SK-N-SH (cell line): ENCODE measurements at regions not wholly inside any gene's neighbourhood (a gene's known extent, or its start where the extent isn't known, plus 50 kb on each side); places are given as distances from the start of the nearest gene placed in this dataset.

Experiments
- CTCF ChIA-PET: fragments of 300-600, 350-600 bp; formaldehyde crosslinking; extraction: SDS; loops from one replicate; lab custom pipeline; 2021; lab: Yijun Ruan, JAX
- POLR2A ChIA-PET: fragments of 350-600 bp; sonication (Branson Sonifier 250); formaldehyde crosslinking; extraction: SDS; loops from one replicate; lab custom pipeline; 2020; ENCODE audit warnings: antibody characterized with exemption, inconsistent platforms; lab: Yijun Ruan, JAX
- DNase-seq: peaks from one replicate; pipeline ENCODE4 v3.0.0; 2012
- H2AFZ ChIP-seq: fragments of 200-600 bp; sonication (generic); 2 replicates; pipeline ENCODE4 v1.8.1; 2016; ENCODE audit warnings: antibody characterized with exemption, mild to moderate bottlenecking, low read depth
- H3F3A ChIP-seq: fragments of 200-600 bp; sonication (generic); replicated peaks from 2 replicates; pipeline ENCODE3; 2016; ENCODE audit warnings: antibody characterized with exemption, mild to moderate bottlenecking; ENCODE audit not compliant: insufficient read depth
- H3K27ac ChIP-seq, 2 experiments: fragments of 200-500 bp in 1 of 2; fragments of 200-600 bp in 1 of 2; sonication (Bioruptor generic) in 1 of 2; sonication (generic), shearing (Covaris generic) in 1 of 2; 2 replicates each; pipeline versions ENCODE4 v1.5.1 to v1.6.1; 2014 to 2016; ENCODE audit warnings: low read depth in 2 of 2, inconsistent platforms in 1 of 2, low read length in 1 of 2, mild to moderate bottlenecking in 1 of 2, mixed read lengths in 1 of 2
- H3K27me3 ChIP-seq: fragments of 200-600 bp; sonication (generic), shearing (Covaris generic); 2 replicates; pipeline ENCODE4 v1.6.1; 2016; ENCODE audit warnings: mixed run types; ENCODE audit not compliant: insufficient read depth
- H3K36me3 ChIP-seq, 2 experiments: fragments of 200-500 bp in 1 of 2; fragments of 200-600 bp in 1 of 2; sonication (Bioruptor generic) in 1 of 2; sonication (generic) in 1 of 2; replicated peaks in 1 of 2; 2 replicates each; pipeline versions ENCODE3 to v1.5.1; 2014 to 2016; ENCODE audit warnings: low read length in 1 of 2, mild to moderate bottlenecking in 1 of 2; ENCODE audit not compliant: insufficient read depth in 2 of 2, control insufficient read depth in 1 of 2
- H3K4me1 ChIP-seq, 2 experiments: fragments of 200-500 bp in 1 of 2; fragments of 200-600 bp in 1 of 2; sonication (Bioruptor generic) in 1 of 2; sonication (generic), shearing (Covaris generic) in 1 of 2; 2 replicates each; pipeline versions ENCODE4 v1.5.1 to v1.6.1; 2014 to 2016; ENCODE audit warnings: low read depth in 1 of 2, low read length in 1 of 2, mixed run types in 1 of 2; ENCODE audit not compliant: insufficient read depth in 2 of 2, control insufficient read depth in 1 of 2
- H3K4me2 ChIP-seq: fragments of 200-600 bp; sonication (generic), shearing (Covaris generic); 2 replicates; pipeline ENCODE4 v1.6.1; 2017; ENCODE audit warnings: mixed run types
- H3K4me3 ChIP-seq, 2 experiments: fragments of 200-500 bp in 1 of 2; fragments of 200-600 bp in 1 of 2; sonication (Bioruptor generic) in 1 of 2; sonication (generic), shearing (Covaris generic) in 1 of 2; 2 replicates each; pipeline versions ENCODE4 v1.5.1 to v1.8.1; 2014 to 2016; ENCODE audit warnings: low read depth in 2 of 2, inconsistent platforms in 1 of 2, low read length in 1 of 2, mild to moderate bottlenecking in 1 of 2, mixed read lengths in 1 of 2, moderate library complexity in 1 of 2
- H3K79me2 ChIP-seq: fragments of 200-600 bp; sonication (generic); 2 replicates; pipeline ENCODE4 v1.8.1; 2017; ENCODE audit warnings: mild to moderate bottlenecking; ENCODE audit not compliant: insufficient read depth
- H3K9ac ChIP-seq: fragments of 200-600 bp; sonication (generic); 2 replicates; pipeline ENCODE4 v1.6.1; 2017; ENCODE audit warnings: mixed run types
- H3K9me2 ChIP-seq: fragments of 200-600 bp; sonication (generic); 2 replicates; pipeline ENCODE4 v1.6.1; 2017; ENCODE audit warnings: mixed run types
- H3K9me3 ChIP-seq: fragments of 200-600 bp; sonication (generic); 2 replicates; pipeline ENCODE4 v1.6.1; 2017; ENCODE audit warnings: mixed run types, mild to moderate bottlenecking, moderate library complexity
- H4K20me1 ChIP-seq: fragments of 200-600 bp; sonication (generic); 2 replicates; pipeline ENCODE4 v1.6.1; 2017; ENCODE audit warnings: mild to moderate bottlenecking, mixed run types; ENCODE audit not compliant: insufficient read depth
- CHD2 ChIP-seq: fragments of 150-350 bp; IDR thresholded peaks from 2 replicates; pipeline ENCODE4 v1.6.1; 2018; ENCODE audit warnings: low read length; ENCODE audit not compliant: partially characterized antibody
- EP300 ChIP-seq, 2 experiments: IDR thresholded peaks; 2 replicates each; pipeline versions ENCODE4 v1.4.0 to v1.6.1; 2012; ENCODE audit warnings: borderline replicate concordance in 1 of 2, low read depth in 1 of 2, low read length in 1 of 2
- EZH2phosphoT487 ChIP-seq: fragments of 200-600 bp; sonication (generic); IDR thresholded peaks from 2 replicates; pipeline ENCODE4 v1.6.1; 2017; ENCODE audit warnings: low read depth, mixed run types, mild to moderate bottlenecking, antibody characterized with exemption, moderate library complexity, borderline replicate concordance
- FOSL2 ChIP-seq: IDR thresholded peaks from 2 replicates; pipeline ENCODE4 v1.4.0; 2012; ENCODE audit warnings: low read depth, mild to moderate bottlenecking, moderate library complexity, borderline replicate concordance
- FOXJ3 ChIP-seq: sonication (generic); formaldehyde crosslinking; IDR thresholded peaks from 2 replicates; pipeline ENCODE4 v1.5.1; 2020; ENCODE audit warnings: mild to moderate bottlenecking, missing genetic modification reagents
- FOXM1 ChIP-seq: IDR thresholded peaks from 2 replicates; pipeline ENCODE4 v1.4.0; 2012; ENCODE audit warnings: low read depth, mild to moderate bottlenecking
- GATA2 ChIP-seq: sonication (generic); formaldehyde crosslinking; IDR thresholded peaks from 2 replicates; pipeline ENCODE4 v1.5.0; 2020; ENCODE audit warnings: mild to moderate bottlenecking, missing genetic modification reagents
- JUND ChIP-seq: IDR thresholded peaks from 2 replicates; pipeline ENCODE4 v1.4.0; 2012
- MEF2A ChIP-seq: IDR thresholded peaks from 2 replicates; pipeline ENCODE4 v1.4.0; 2012; ENCODE audit warnings: low read depth, borderline replicate concordance
- MXI1 ChIP-seq: IDR thresholded peaks from 2 replicates; pipeline ENCODE4 v1.6.1; 2012; ENCODE audit warnings: mild to moderate bottlenecking, low read depth, low read length, improper control_type of control experiment
- POLR2AphosphoS5 ChIP-seq: IDR thresholded peaks from 2 replicates; pipeline ENCODE4 v1.6.1; 2012; ENCODE audit warnings: low read depth, low read length
- RFX5 ChIP-seq: IDR thresholded peaks from 2 replicates; pipeline ENCODE4 v1.6.1; 2012; ENCODE audit warnings: mild to moderate bottlenecking, improper control_type of control experiment, low read length
- RXRA ChIP-seq: IDR thresholded peaks from 2 replicates; pipeline ENCODE4 v1.4.0; 2012; ENCODE audit warnings: low read depth, mild to moderate bottlenecking, borderline replicate concordance
- SIN3A ChIP-seq: IDR thresholded peaks from 2 replicates; pipeline ENCODE4 v1.6.1; 2012; ENCODE audit warnings: low read depth, mild to moderate bottlenecking, low read length, moderate library complexity, borderline replicate concordance
- TEAD4 ChIP-seq: IDR thresholded peaks from 2 replicates; pipeline ENCODE4 v1.4.0; 2012; ENCODE audit warnings: mild to moderate bottlenecking, borderline replicate concordance; ENCODE audit not compliant: insufficient read depth
- USF1 ChIP-seq: IDR thresholded peaks from 2 replicates; pipeline ENCODE4 v1.4.0; 2012; ENCODE audit warnings: low read depth, borderline replicate concordance
- YY1 ChIP-seq: IDR thresholded peaks from 2 replicates; pipeline ENCODE4 v1.4.0; 2012; ENCODE audit warnings: low read depth, mild to moderate bottlenecking
- WGBS: methylation state at CpG from one replicate; pipeline ENCODE4 v1.1.6; 2017; ENCODE audit warnings: low lambda C conversion rate; 5-methylcytosine and 5-hydroxymethylcytosine counted together
- TF ChIP-seq, protein P1 (sequence below): IDR thresholded peaks from 2 replicates; pipeline ENCODE4 v1.4.0; 2012; ENCODE audit warnings: low read depth

DNA sequence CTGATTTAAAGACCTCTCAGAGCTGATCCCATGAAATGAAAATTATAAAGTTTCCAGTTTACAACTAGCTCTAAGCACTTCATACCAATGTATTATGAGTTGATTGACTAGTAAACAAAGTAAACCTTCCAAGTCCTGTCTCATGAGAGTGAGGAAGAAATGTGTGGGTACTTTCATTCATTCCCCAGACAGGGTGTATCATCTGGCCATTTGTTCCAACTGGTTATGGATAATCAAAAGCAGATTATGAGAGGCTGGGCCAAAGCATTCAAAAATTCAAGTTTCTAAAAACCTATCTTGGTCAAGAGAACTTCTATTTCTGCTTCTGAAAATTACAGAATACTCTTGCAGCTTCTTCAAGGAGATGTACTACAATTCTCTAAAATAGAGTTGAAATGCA, 193.3 kb upstream of the RASGEF1B start:
- no peaks in the 10 kb centered on the region for H3K9me2 ChIP-seq
- no peak overlapping the region for H3K4me3 ChIP-seq
- H4K20me1 ChIP-seq, result no peaks in the 10 kb centered on the region
- TF ChIP-seq YY1, result no peak
- TF ChIP-seq, protein P1, sequence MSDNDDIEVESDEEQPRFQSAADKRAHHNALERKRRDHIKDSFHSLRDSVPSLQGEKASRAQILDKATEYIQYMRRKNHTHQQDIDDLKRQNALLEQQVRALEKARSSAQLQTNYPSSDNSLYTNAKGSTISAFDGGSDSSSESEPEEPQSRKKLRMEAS, result no peak
- TF ChIP-seq FOSL2, result no peak
- H3K79me2 ChIP-seq, result no peaks in the 10 kb centered on the region
- no peak overlapping the region for H2AFZ ChIP-seq
- H3K27me3 ChIP-seq, result no peaks in the 10 kb centered on the region
- H3K4me2 ChIP-seq, result no peak overlapping the region
- no peaks in the 10 kb centered on the region for H3K4me1 ChIP-seq
- H3K9ac ChIP-seq, result no peak overlapping the region
- H3K9me3 ChIP-seq, result no peaks in the 10 kb centered on the region
- no peak for DNase-seq
- H3K27ac ChIP-seq, result no peak overlapping the region
- CTCF ChIA-PET, result no interaction called here
- POLR2A ChIA-PET, result no interaction called here
- no peaks in the 10 kb centered on the region for H3F3A ChIP-seq
- H3K36me3 ChIP-seq, result no peaks in the 10 kb centered on the region

- Histone ChIP-seq H4K20me1 (no peaks in the 10 kb centered on the region), H3K9me3 (no peaks in the 10 kb centered on the region), H3K36me3 (no peaks in the 10 kb centered on the region), H3K4me2 (no peak overlapping the region), H3K27me3 (no peaks in the 10 kb centered on the region), H3F3A (no peaks in the 10 kb centered on the region), H3K9ac (no peak overlapping the region), H2AFZ (no peak overlapping the region), H3K4me1 (no peaks in the 10 kb centered on the region), H3K9me2 (no peaks in the 10 kb centered on the region), H3K27ac (no peak overlapping the region), H3K4me3 (no peak overlapping the region), H3K79me2 (no peaks in the 10 kb centered on the region)
- no peak for DNase-seq
- 2% methylated on average over 4 of the region's 4 CpGs for WGBS
- no peak for TF ChIP-seq SIN3A
- TF ChIP-seq RFX5, result no peak
- no peak for TF ChIP-seq TEAD4
- TF ChIP-seq FOXM1, result no peak
- TF ChIP-seq USF1, result no peak
- ChIA-PET CTCF (no interaction called here), POLR2A (no interaction called here)
Measured at GRCh38 chr4:81664079-81664478, 192.4 kb upstream of the RASGEF1B start.

DNA sequence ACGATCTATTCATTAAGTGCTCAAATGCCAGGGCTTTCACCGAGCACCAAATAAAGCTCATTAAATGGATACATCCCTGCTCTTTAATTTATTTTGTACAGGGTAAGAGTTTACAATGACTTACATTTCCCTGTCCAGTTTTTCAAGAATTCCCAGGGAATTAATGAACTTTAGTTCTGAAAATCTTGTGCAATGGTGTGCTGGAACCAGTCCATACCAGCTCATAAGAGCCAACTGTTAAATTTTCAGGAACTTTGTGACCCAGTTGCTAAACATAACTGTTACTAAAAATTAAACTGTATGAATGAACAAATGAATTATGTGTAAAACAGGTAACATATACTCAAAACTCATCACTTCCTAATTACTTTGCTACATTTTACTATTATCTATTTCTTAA, 191.7 kb upstream of the RASGEF1B start:
- Histone ChIP-seq H3K9me2 (no peaks in the 10 kb centered on the region), H3K27ac (no peak overlapping the region), H3K9me3 (no peaks in the 10 kb centered on the region), H3K4me1 (no peaks in the 10 kb centered on the region), H3K4me2 (no peak overlapping the region), H3K27me3 (no peaks in the 10 kb centered on the region), H3K36me3 (no peaks in the 10 kb centered on the region), H3K9ac (no peak overlapping the region), H3K79me2 (no peaks in the 10 kb centered on the region), H2AFZ (no peak overlapping the region), H3F3A (no peaks in the 10 kb centered on the region), H3K4me3 (no peak overlapping the region), H4K20me1 (no peaks in the 10 kb centered on the region)
- 4% methylated on average over 2 of the region's 2 CpGs for WGBS
- DNase-seq, result no peak
- POLR2A ChIA-PET, result no interaction called here
- CTCF ChIA-PET, result no interaction called here
- no peak for TF ChIP-seq GATA2
- no peak for TF ChIP-seq CHD2
- no peak for TF ChIP-seq USF1
- no peak for TF ChIP-seq RXRA
- no peak for TF ChIP-seq MEF2A
- no peak for TF ChIP-seq EZH2phosphoT487
- no peak for TF ChIP-seq POLR2AphosphoS5
- no peak for TF ChIP-seq FOXJ3
- no peak for TF ChIP-seq JUND
- TF ChIP-seq EP300 (IDR thresholded peaks at IDR 0.05; ENCODE audit: borderline replicate concordance in 1 of 2, low read depth in 1 of 2, low read length in 1 of 2), result no peak
- TF ChIP-seq FOXM1, result no peak
- no peak for TF ChIP-seq MXI1
